ENCODE measurements at regions not wholly inside any gene's neighbourhood (a gene's known extent, or its start where the extent isn't known, plus 50 kb on each side); places are given as distances from the start of the nearest gene placed in this dataset.

- DNase-seq = no peak
Measured at GRCh38 chr14:54322246-54322645, 74.6 kb upstream of the CDKN3 start.

DNA sequence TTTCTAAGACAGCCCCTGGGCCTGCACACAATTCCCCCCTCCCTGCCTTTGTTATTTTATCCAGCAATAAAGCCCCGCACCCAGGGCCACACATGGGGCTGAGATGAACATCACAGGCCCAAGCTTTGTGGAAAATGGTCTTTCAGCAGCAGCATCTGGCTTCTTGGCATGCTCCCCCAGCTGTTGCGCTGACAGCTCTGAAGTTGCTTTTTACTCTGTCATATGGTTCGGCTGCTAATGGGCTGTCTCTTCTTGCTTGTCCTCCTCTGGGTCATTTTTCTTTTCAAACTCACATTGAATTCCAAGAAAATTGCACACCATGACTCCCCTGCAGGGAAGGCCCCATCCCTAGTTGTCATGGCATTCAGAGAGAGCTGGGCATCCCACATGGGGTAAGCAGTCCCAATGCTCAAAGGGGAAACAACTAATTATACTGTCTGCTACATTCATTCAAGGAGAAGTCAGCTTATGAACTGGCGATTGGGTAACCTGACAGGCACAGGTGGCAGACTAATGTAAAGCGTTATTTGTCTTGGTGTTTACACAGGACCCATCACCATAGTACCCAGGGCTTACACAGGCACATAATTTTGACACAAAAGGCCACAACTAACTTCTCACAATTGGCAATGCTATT lies 74.0 kb upstream of the CDKN3 start:
- no peak for DNase-seq

GRCh38 chr14:54325766-54326165 lies 71.0 kb upstream of the CDKN3 start:
- no peak for DNase-seq

DNA sequence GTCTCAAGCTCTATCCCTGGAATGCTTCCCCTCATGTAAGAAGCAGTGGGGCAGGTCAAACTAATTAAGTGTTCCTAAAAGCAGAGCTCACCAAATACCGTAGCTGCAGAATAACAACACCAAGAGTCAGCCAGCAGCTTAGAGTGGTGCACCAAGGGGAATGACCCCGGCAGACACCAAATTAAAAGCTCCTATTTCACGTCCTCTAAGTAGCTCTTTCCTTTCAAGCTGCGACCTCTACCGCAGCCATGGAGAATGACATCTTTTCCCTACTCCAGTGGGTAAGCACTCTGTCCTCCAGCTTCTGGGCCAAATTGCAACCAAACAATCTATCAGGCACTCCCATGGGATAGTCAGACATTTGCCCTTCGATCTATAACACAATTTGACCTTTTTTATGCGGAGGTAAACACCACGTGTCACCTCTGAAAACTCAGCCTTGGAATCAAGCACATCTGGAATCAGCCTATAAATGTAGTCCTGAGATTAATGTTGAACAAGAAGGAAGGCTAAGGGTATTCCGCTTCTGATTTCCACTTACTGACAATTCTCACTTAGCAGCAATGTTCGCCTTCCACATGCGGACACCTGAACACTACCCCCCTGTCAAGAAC lies 67.6 kb upstream of the CDKN3 start:
- DNase-seq = no peak

DNA sequence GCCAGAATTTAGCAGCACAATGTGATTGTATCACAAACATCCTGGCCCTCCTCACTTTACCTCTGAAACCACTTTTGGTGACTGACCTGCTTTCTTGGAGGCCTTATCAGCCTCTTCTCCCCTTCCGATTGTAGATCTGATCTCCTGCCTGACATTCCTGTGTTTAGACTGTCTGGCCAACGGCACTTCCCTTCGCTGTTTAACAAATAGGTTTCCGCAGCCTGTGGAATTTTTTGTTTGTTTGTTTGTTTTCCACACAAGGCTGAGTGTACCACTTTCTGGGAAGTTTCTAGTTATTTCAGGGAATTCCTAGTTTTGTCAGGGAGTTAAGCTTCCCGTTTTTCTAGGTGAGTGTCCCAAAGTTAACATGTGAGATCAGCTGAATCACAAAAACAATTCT lies 65.9 kb upstream of the CDKN3 start:
- DNase-seq = no peak

DNA sequence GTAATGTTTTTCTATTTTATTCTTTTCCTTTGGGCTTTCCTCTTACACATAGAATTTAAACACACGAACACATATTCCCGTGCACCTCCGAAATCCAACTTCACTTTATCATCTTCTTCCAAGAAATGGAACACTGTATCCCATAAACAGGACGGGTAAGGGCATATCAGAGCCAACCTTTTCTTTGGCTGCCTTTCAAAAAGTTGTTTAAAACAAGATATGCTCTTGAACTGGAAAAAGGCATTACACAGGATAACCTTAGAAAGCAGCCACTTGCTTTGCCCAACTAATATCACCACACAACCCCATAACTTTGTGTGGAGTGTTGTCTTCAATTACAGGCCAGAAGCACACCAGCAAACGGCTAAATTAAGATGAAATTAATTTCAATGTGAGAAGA lies 65.3 kb upstream of the CDKN3 start:
- DNase-seq = no peak

DNA sequence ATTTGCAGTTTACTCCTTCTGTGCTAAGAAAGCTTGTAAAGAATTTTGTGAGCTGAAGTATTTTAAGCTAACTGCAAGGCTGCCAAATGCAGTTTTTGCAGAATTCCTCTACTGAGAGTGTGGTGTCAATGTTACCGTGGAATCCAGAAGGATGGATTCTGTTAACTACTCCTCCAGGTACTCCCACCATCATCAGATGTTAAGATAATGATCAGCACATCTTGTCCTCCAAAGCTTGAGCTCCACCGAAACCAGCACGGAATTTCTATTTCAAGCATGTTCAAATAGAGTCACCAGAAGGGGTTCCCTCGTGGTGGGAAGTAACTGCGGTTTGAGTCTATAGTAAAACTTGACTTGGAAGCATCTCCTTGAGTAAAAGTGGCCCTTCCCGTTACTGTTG lies 64.3 kb upstream of the CDKN3 start:
- DNase-seq = no peak

- DNase-seq = no peak
Measured at GRCh38 chr14:54333511-54333910, 63.3 kb upstream of the CDKN3 start.

- DNase-seq = no peak
Measured at GRCh38 chr14:54335569-54336155, 61.1 kb upstream of the CDKN3 start.

- DNase-seq = no peak
Measured at GRCh38 chr14:54337314-54337713, 59.5 kb upstream of the CDKN3 start.

DNA sequence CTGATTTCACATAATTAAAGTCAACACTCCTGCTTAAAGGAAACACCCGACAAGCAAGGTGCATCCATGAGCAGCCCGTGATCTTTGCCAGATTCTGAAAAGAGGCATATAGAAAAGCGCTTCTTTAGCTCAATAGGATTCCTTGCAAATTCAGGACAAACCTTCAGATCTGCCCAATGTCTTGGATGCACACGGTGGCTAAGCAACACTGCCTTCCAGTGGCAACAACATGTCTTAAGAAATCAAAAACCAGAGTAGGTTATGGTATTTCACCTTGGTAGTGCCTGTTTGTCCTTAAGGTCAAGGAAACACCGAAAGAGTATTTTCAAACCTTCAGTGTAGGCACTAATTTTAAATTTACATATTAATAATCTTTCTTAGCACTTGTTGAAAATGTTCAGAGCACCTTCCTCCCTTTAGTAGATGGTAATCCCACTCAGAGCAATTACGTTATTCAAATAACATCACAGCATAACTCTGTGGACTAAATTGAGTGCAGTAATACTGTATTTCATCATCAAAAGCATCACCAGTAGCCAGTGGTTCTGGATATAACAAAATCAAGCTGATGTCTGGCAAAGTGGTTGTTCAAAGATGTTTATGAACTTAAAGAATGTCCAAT lies 58.0 kb upstream of the CDKN3 start:
- DNase-seq = no peak

DNA sequence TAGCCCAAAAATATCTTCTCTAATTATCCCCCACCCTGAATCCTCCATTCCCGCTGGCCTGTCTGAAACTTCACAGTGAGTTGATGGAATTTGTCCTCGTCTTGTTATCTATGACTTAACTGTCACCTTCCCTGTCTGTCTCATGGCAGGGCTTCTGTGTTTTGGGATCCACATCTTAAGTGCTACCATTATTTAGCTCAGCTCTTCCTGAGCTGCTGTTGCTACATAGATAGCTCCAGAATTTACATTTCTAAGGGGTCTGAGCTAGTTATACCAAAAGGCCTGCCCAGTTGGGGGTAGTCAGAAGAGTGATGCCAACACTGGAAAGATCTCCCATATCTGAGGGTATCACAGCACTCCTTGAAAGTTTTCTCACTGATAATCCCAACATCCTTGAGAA lies 57.0 kb upstream of the CDKN3 start:
- DNase-seq = no peak

- no peak for DNase-seq
Measured at GRCh38 chr14:54342806-54343205, 54.0 kb upstream of the CDKN3 start.

GRCh38 chr14:54343272-54344121 lies 53.3 kb upstream of the CDKN3 start:
- DNase-seq = no peak

- no peak for DNase-seq
Measured at GRCh38 chr14:54344445-54344844, 52.4 kb upstream of the CDKN3 start.

DNA sequence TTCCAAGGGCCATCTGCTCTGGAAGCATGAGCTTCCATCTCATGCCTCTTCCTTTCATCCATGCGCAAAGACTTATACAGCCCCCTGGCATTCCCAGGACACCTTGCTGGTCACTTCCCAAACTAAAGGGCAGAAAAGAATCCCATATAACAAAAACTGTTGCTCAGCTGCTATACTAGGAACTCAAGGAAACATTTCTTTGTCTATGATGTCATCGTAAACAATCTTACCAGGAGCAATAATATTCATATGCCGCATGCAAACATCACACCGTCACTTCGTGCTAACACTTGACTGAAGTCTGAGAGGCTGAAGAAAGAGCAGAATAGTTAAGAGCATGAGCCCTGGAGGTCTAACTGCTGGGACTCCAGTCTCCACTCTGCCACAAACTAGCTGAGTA lies 50.5 kb upstream of the CDKN3 start:
- DNase-seq = no peak
